Tibial nerve (tissue), 3 donors: ENCODE measurements at regions not wholly inside any gene's neighbourhood (a gene's known extent, or its start where the extent isn't known, plus 50 kb on each side); places are given as distances from the start of the nearest gene placed in this dataset.

Experiments used
- POLR2A ChIP-seq, 2 donors: fragments of 450-650 bp; IDR thresholded peaks; one replicate each; pipeline ENCODE4 v1.6.1; 2017; ENCODE audit warnings: antibody characterized with exemption in 2 of 2, mild to moderate bottlenecking in 2 of 2, moderate library complexity in 2 of 2
- TF ChIP-seq, protein P1 (sequence below), 5 experiments: fragments of 200-600 bp in 3 of 5; fragments of 450-650 bp in 2 of 5; sonication (generic) in 3 of 5; IDR thresholded peaks; one replicate each; pipeline ENCODE4 v1.5.1; 2016 to 2019; ENCODE audit warnings: antibody characterized with exemption in 5 of 5, mild to moderate bottlenecking in 3 of 5, moderate library complexity in 2 of 5

DNA sequence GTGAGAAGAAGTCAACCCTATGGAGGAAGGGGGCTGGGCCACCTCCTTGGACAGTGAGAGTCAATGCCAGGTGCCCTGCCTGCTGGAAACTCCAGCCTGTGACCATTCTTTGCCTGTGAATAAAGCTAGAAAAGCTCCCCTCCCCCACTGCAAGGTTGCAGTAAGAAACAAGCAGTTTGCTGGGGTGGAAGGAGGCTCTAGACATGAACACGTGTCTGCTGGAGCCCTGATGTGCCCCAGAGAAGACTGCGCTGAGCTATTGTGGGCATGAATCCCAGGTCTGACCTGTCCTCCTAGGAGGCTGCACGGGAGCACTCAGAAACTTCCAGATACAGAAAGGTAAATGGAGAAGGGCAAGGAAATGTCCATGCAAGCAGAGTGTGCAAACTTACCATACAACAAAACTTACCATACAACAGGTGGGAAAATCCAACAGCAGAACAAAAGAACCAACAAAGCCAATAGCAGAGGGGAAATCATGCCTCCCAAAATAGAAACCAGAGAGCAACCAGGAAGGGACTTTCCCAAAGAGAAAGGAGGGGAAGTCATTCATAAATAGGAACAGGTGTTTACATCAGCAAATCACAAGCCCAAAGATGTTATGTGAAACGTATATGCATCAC lies 278.7 kb downstream of the BCL2 start:
- TF ChIP-seq, protein P1, sequence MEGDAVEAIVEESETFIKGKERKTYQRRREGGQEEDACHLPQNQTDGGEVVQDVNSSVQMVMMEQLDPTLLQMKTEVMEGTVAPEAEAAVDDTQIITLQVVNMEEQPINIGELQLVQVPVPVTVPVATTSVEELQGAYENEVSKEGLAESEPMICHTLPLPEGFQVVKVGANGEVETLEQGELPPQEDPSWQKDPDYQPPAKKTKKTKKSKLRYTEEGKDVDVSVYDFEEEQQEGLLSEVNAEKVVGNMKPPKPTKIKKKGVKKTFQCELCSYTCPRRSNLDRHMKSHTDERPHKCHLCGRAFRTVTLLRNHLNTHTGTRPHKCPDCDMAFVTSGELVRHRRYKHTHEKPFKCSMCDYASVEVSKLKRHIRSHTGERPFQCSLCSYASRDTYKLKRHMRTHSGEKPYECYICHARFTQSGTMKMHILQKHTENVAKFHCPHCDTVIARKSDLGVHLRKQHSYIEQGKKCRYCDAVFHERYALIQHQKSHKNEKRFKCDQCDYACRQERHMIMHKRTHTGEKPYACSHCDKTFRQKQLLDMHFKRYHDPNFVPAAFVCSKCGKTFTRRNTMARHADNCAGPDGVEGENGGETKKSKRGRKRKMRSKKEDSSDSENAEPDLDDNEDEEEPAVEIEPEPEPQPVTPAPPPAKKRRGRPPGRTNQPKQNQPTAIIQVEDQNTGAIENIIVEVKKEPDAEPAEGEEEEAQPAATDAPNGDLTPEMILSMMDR (IDR thresholded peaks at IDR 0.05) = no peak
- no peak for TF ChIP-seq POLR2A (IDR thresholded peaks at IDR 0.05)
